ENCODE measurements at regions not wholly inside any gene's neighbourhood (a gene's known extent, or its start where the extent isn't known, plus 50 kb on each side); places are given as distances from the start of the nearest gene placed in this dataset.

DNA sequence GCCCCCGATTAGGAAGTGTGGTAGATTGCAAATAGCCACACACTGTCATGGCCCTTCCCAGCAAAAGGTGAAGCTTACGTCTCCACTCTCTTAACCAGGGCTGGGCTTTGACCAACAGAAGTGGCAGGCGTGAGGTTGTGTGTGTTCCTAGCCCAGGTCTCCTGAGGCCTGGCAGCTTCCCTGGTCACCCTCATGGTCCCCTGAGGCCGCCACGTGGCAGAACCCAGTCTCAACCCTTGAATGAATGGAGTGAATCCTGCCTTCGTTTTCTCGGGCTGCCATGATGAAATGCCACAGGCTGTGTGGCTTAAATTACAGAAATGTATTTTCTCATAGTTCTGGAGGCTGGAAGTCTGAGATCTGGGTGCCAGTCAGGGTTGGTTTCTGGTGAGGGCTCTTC is 370.4 kb downstream of the IRX2 start:
- no peaks in the 10 kb centered on the region for H4K20me1 ChIP-seq (ENCODE audit: insufficient read depth)
- H3K4me2 ChIP-seq, result no peak overlapping the region
- no peaks in the 10 kb centered on the region for H3K4me1 ChIP-seq (ENCODE audit: low read depth, poor library complexity, severe bottlenecking)
- TF ChIP-seq CTCF (conservative IDR thresholded peaks at IDR 0.05; ENCODE audit: low read depth, low read length), result no peak
- H2AFZ ChIP-seq (ENCODE audit: low read depth), result no peak overlapping the region
- H3K27me3 ChIP-seq (ENCODE audit: insufficient read depth, low read depth), result no peaks in the 10 kb centered on the region
- no peaks in the 10 kb centered on the region for H3K36me3 ChIP-seq (ENCODE audit: insufficient read depth)
- no peaks in the 10 kb centered on the region for H3K79me2 ChIP-seq (ENCODE audit: insufficient read depth, low read depth)
- H3K27ac ChIP-seq, result no peak overlapping the region
- no peak overlapping the region for H3K4me3 ChIP-seq (IDR thresholded peaks at IDR 0.05; ENCODE audit: insufficient read depth, low read depth, low read length)
- H3K9ac ChIP-seq, result no peak overlapping the region

DNA sequence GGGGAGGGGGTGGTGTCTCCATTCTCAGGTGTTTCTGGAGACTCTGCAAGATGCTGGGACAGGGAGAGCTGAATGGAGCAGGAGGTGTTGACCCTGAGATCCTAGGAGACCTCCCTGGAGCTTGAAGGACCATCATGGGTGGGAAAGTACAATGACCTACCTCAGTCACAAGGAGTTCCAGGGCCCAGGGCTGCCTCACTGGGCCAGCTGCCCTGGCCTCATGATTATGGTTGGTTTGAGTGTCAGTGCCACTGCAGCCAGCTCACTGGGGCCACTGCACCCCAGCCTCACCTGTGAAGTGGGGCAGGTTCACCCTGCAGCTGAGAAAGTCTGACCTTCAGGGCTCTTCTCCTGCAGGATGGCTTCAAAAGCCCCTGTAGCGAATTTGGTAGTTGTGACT is 372.5 kb downstream of the IRX2 start:
- Histone ChIP-seq H3K27ac (no peak overlapping the region), H4K20me1 (ENCODE audit: insufficient read depth) (no peaks in the 10 kb centered on the region), H3K4me2 (no peak overlapping the region), H3K79me2 (ENCODE audit: insufficient read depth, low read depth) (no peaks in the 10 kb centered on the region), H3K4me1 (ENCODE audit: low read depth, poor library complexity, severe bottlenecking) (no peaks in the 10 kb centered on the region), H3K27me3 (ENCODE audit: insufficient read depth, low read depth) (no peaks in the 10 kb centered on the region), H3K4me3 (IDR thresholded peaks at IDR 0.05; ENCODE audit: insufficient read depth, low read depth, low read length) (no peak overlapping the region), H3K9ac (no peak overlapping the region), H3K36me3 (ENCODE audit: insufficient read depth) (no peaks in the 10 kb centered on the region), H2AFZ (ENCODE audit: low read depth) (no peak overlapping the region)
- TF ChIP-seq CTCF (conservative IDR thresholded peaks at IDR 0.05; ENCODE audit: low read depth, low read length), result no peak

- H3K4me2 ChIP-seq, result no peak overlapping the region
- H3K9ac ChIP-seq, result no peak overlapping the region
- H3K4me3 ChIP-seq (IDR thresholded peaks at IDR 0.05; ENCODE audit: insufficient read depth, low read depth, low read length), result no peak overlapping the region
- no peaks in the 10 kb centered on the region for H4K20me1 ChIP-seq (ENCODE audit: insufficient read depth)
- H3K27me3 ChIP-seq (ENCODE audit: insufficient read depth, low read depth), result no peaks in the 10 kb centered on the region
- H3K79me2 ChIP-seq (ENCODE audit: insufficient read depth, low read depth), result no peaks in the 10 kb centered on the region
- no peaks in the 10 kb centered on the region for H3K36me3 ChIP-seq (ENCODE audit: insufficient read depth)
- H3K27ac ChIP-seq, result no peak overlapping the region
- H2AFZ ChIP-seq (ENCODE audit: low read depth), result no peak overlapping the region
- no peaks in the 10 kb centered on the region for H3K4me1 ChIP-seq (ENCODE audit: low read depth, poor library complexity, severe bottlenecking)
- no peak for TF ChIP-seq CTCF (conservative IDR thresholded peaks at IDR 0.05; ENCODE audit: low read depth, low read length)
Measured at GRCh38 chr5:2378108-2378507, 373.4 kb downstream of the IRX2 start.

DNA sequence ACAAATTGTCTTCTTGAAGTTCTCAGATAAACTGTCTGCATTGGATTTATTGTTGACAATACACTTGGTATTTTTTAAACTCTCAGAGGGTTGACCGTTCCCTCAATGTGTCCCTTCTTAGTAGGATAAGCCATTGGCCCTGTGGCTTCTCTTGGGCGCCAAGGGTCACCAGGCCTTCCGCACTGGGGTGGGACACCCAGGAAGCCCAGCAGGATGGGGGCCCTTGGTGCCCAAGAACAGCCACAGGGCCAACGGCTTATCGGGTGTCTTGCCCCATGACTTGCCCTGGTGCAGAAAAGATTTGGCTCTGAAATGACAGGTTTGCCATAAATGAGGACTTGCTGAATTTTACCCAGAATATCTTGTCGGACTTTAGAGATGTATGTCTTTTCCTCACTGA is 375.0 kb downstream of the IRX2 start:
- no peaks in the 10 kb centered on the region for H3K4me1 ChIP-seq (ENCODE audit: low read depth, poor library complexity, severe bottlenecking)
- no peaks in the 10 kb centered on the region for H4K20me1 ChIP-seq (ENCODE audit: insufficient read depth)
- no peak overlapping the region for H2AFZ ChIP-seq (ENCODE audit: low read depth)
- H3K4me3 ChIP-seq (IDR thresholded peaks at IDR 0.05; ENCODE audit: insufficient read depth, low read depth, low read length), result no peak overlapping the region
- no peak overlapping the region for H3K27ac ChIP-seq
- no peaks in the 10 kb centered on the region for H3K36me3 ChIP-seq (ENCODE audit: insufficient read depth)
- no peak overlapping the region for H3K4me2 ChIP-seq
- TF ChIP-seq CTCF (conservative IDR thresholded peaks at IDR 0.05; ENCODE audit: low read depth, low read length), result no peak
- no peaks in the 10 kb centered on the region for H3K27me3 ChIP-seq (ENCODE audit: insufficient read depth, low read depth)
- H3K79me2 ChIP-seq (ENCODE audit: insufficient read depth, low read depth), result no peaks in the 10 kb centered on the region
- no peak overlapping the region for H3K9ac ChIP-seq

All from KMS-11 (cell line).